CD4-positive, alpha-beta T cell treated with Interleukin-15 for 4 hours (primary cell): ENCODE measurements at regions not wholly inside any gene's neighbourhood (a gene's known extent, or its start where the extent isn't known, plus 50 kb on each side); places are given as distances from the start of the nearest gene placed in this dataset.
"Not testable (repeated sequence)": the region's sequence is repeated elsewhere in the genome, so short reads cannot be mapped to it uniquely, and the experiment has no call there.

Experiments used
- DNase-seq: peaks from one replicate; pipeline ENCODE4 v3.0.0-alpha.2; 2020; ENCODE audit warnings: low spot score

- DNase-seq, result no peak
Measured at GRCh38 chr4:116122124-116122523, 963.3 kb downstream of the TRAM1L1 start.

- no peak for DNase-seq
Measured at GRCh38 chr4:116118221-116118620, 967.2 kb downstream of the TRAM1L1 start.

- DNase-seq, result not testable (repeated sequence)
Measured at GRCh38 chr4:116112861-116113260, 972.5 kb downstream of the TRAM1L1 start.

- DNase-seq, result no peak
Measured at GRCh38 chr4:116110713-116111112, 974.7 kb downstream of the TRAM1L1 start.

GRCh38 chr4:116108606-116109005 is 976.8 kb downstream of the TRAM1L1 start:
- DNase-seq, result no peak

- DNase-seq, result no peak
Measured at GRCh38 chr4:116101321-116101720, 984.1 kb downstream of the TRAM1L1 start.

GRCh38 chr4:116099596-116099995 is 985.8 kb downstream of the TRAM1L1 start:
- no peak for DNase-seq

GRCh38 chr4:116097353-116097752 is 983.9 kb upstream of the NDST4 start:
- not testable (repeated sequence) for DNase-seq

- no peak for DNase-seq
Measured at GRCh38 chr4:116092961-116093360, 979.5 kb upstream of the NDST4 start.

- no peak for DNase-seq
Measured at GRCh38 chr4:116088771-116089170, 975.4 kb upstream of the NDST4 start.

GRCh38 chr4:116082808-116083366 is 969.5 kb upstream of the NDST4 start:
- no peak for DNase-seq

GRCh38 chr4:116073051-116073450 is 959.6 kb upstream of the NDST4 start:
- DNase-seq, result no peak

GRCh38 chr4:116070283-116070682 is 956.9 kb upstream of the NDST4 start:
- no peak for DNase-seq

- DNase-seq, result no peak
Measured at GRCh38 chr4:116066711-116067245, 953.4 kb upstream of the NDST4 start.

GRCh38 chr4:116064331-116064730 is 950.9 kb upstream of the NDST4 start:
- DNase-seq, result no peak

GRCh38 chr4:116059361-116059760 is 945.9 kb upstream of the NDST4 start:
- DNase-seq, result no peak

- DNase-seq, result no peak
Measured at GRCh38 chr4:116058129-116058528, 944.7 kb upstream of the NDST4 start.

- no peak for DNase-seq
Measured at GRCh38 chr4:116055857-116056827, 942.7 kb upstream of the NDST4 start.

- no peak for DNase-seq
Measured at GRCh38 chr4:116027311-116027710, 913.9 kb upstream of the NDST4 start.

GRCh38 chr4:116024954-116025708 is 911.7 kb upstream of the NDST4 start:
- DNase-seq, result no peak

GRCh38 chr4:116023049-116023448 is 909.6 kb upstream of the NDST4 start:
- DNase-seq, result no peak

- DNase-seq, result no peak
Measured at GRCh38 chr4:116020141-116020722, 906.8 kb upstream of the NDST4 start.
